GM20000 (cell line): ENCODE measurements at regions not wholly inside any gene's neighbourhood (a gene's known extent, or its start where the extent isn't known, plus 50 kb on each side); places are given as distances from the start of the nearest gene placed in this dataset.

Source experiments
- DNase-seq: peaks from one replicate; pipeline ENCODE4 v3.0.0; 2012; ENCODE audit warnings: low spot score
- TF ChIP-seq, protein P1 (sequence below): IDR thresholded peaks from 2 replicates; pipeline ENCODE4 v1.5.1; 2012; ENCODE audit warnings: mild to moderate bottlenecking, control low read depth; ENCODE audit errors: extremely low read depth, missing control alignments

DNA sequence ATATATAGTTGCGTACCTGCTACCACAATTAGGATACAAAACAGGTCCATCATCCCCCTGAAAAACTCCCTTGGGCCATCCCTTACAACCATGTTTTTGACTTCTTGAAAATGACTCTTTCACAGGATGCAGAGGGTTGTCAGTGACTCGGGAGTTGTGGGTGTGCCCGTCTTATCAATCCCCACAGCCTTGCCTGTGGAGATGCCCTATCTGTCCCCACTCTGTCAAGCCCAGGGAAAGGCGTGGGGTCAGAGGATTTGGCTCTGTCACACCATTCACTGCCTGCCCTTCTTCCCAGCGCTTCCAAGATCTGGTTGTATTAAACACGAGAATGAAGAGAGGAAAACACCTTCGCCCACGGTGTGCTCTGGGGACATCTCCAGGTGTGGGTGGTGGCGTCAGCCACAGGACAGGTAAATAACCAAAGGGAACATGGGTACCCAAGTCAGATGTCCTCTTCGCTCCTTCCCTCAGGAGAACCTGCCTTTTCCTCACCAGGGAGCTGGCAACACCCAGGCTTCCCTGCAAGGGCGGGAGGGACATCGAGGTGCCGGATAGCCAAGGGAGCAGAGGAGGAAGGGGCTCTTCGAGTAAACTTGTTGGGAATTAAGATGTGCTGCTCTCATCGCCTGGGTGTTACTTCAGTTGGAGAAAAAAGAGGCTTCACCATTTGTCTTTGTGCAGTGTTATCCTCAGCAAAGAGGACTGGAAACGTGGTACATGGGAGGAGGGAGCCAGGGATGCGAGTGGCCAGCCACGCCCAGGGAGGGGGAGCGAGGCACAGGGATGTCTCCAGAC, 100.3 kb downstream of the B3GNT2 start:
- no peak for DNase-seq

DNA sequence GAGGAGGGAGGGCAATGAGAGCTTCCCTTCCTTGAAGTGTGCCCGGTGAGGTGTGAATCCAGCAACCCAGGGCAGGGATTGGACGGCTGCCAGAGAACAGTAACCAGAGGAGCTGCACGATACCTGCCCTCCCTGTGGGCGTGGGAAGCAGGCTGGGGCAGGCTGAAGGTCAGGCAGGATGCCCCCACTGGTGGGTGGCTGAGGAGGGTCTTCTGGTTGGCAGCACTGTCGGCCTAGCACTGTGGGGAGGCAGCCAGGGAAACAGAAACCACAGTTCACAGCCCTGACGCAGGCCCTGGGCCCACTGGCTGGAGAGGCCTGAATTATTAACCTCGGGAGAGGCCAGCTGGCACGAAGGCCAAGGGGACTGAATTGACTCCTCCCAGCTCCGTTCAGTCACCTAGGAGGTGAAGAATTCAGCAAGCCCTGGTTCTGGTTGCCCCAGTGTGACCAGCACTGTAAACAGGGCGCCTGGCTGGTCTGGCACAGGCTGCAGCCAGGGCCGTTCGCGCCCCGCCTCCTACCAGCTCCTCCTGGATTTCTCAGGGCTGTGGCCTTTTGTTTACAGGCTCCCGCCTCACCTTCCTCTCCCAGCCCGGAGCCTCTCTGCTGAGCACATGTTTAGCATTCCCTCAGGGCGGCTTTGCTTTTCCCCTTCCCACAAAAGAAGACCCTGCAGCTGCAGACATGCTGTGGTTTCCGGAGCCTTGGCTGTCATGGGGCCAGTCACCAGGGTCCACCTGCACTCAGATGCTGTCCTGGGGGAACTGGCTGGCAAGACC, 97.8 kb downstream of the B3GNT2 start:
- TF ChIP-seq, protein P1, sequence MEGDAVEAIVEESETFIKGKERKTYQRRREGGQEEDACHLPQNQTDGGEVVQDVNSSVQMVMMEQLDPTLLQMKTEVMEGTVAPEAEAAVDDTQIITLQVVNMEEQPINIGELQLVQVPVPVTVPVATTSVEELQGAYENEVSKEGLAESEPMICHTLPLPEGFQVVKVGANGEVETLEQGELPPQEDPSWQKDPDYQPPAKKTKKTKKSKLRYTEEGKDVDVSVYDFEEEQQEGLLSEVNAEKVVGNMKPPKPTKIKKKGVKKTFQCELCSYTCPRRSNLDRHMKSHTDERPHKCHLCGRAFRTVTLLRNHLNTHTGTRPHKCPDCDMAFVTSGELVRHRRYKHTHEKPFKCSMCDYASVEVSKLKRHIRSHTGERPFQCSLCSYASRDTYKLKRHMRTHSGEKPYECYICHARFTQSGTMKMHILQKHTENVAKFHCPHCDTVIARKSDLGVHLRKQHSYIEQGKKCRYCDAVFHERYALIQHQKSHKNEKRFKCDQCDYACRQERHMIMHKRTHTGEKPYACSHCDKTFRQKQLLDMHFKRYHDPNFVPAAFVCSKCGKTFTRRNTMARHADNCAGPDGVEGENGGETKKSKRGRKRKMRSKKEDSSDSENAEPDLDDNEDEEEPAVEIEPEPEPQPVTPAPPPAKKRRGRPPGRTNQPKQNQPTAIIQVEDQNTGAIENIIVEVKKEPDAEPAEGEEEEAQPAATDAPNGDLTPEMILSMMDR = no peak

More for the DNA sequence above, 100.3 kb downstream of the B3GNT2 start:
- TF ChIP-seq, protein P1 = no peak

DNA sequence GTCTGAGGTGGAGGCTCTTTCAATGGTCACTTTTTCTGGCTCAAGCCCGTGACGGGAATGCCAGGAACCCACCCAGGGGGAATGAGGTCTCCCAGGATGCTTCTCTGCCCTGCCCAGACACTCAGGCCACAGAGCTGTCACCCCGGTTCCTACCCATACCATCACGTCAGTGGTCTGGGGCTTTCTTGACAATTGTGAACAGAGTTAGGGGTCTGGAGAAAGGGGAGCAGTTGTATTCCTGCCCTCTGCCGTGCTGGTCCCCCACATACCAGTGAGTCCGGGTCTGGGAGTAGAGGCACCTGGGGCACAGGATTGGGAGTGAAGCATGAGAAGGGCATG, 97.2 kb downstream of the B3GNT2 start:
- TF ChIP-seq, protein P1 = no peak
- DNase-seq = no peak

More for the DNA sequence above, 97.8 kb downstream of the B3GNT2 start:
- DNase-seq = no peak

DNA sequence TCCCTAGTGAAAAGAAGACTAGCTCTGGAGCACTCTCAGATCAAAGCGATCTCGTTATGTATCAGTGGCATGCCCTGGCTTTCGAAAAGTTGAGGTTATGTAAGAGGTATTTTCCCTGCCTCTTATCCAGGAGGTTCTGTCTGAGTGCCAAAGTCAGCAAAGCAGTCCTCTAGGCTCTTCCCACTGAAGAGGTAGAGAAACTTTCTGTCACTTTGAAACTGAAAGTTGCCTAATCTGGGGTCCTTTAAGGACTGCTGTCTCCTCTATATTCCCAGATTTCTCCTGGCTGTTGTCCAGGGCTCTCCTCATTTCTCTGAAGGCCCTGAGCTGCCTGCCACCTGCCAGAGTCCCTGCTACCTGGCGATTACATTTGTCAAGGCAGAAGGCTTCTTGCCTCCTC, 96.3 kb downstream of the B3GNT2 start:
- DNase-seq = no peak
- TF ChIP-seq, protein P1 = no peak

GRCh38 chr2:62291517-62292137, 95.7 kb downstream of the B3GNT2 start:
- TF ChIP-seq, protein P1 = no peak
- DNase-seq = no peak

- no peak for DNase-seq
- TF ChIP-seq, protein P1 = no peak
Observed at GRCh38 chr2:62291052-62291451, 95.1 kb downstream of the B3GNT2 start.
